Large intestine (tissue), 3 donors: ENCODE measurements at regions not wholly inside any gene's neighbourhood (a gene's known extent, or its start where the extent isn't known, plus 50 kb on each side); places are given as distances from the start of the nearest gene placed in this dataset.

Experiments used
- DNase-seq, 2 donors: peaks; one replicate each; pipeline versions ENCODE4 v3.0.0 to v3.0.0-alpha.2; 2013
- H3K27ac ChIP-seq: one replicate; pipeline ENCODE4 v1.5.1; 2013; ENCODE audit warnings: low read length
- H3K27me3 ChIP-seq: 2 replicates; pipeline ENCODE4 v1.6.1; 2013; ENCODE audit warnings: low read length; ENCODE audit not compliant: control insufficient read depth, insufficient read depth
- H3K36me3 ChIP-seq: 2 replicates; pipeline ENCODE4 v1.6.1; 2013; ENCODE audit warnings: low read length; ENCODE audit not compliant: control insufficient read depth, insufficient read depth
- H3K4me1 ChIP-seq: one replicate; pipeline ENCODE4 v1.6.1; 2013; ENCODE audit warnings: low read length; ENCODE audit not compliant: control insufficient read depth, insufficient read depth
- H3K4me3 ChIP-seq: one replicate; pipeline ENCODE4 v1.5.1; 2013; ENCODE audit warnings: low read length
- H3K9me3 ChIP-seq: one replicate; pipeline ENCODE4 v1.6.1; 2013; ENCODE audit warnings: mild to moderate bottlenecking, low read depth, low read length, moderate library complexity; ENCODE audit not compliant: control insufficient read depth
- WGBS: methylation state at CpG from one replicate; pipeline ENCODE4 v1.1.5; 2013; ENCODE audit warnings: low lambda C conversion rate; ENCODE audit not compliant: insufficient coverage; 5-methylcytosine and 5-hydroxymethylcytosine counted together

GRCh38 chr4:19803406-19803805, 448.3 kb upstream of the SLIT2 start:
- no peak for DNase-seq
- Histone ChIP-seq H3K9me3 (no peaks in the 10 kb centered on the region), H3K27me3 (no peaks in the 10 kb centered on the region), H3K4me3 (no peak overlapping the region), H3K27ac (no peak overlapping the region), H3K36me3 (no peaks in the 10 kb centered on the region), H3K4me1 (no peaks in the 10 kb centered on the region)
- WGBS: no CpG with 5 or more reads among the region's 2 CpGs

GRCh38 chr4:19793831-19794230, 457.9 kb upstream of the SLIT2 start:
- Histone ChIP-seq H3K27me3 (no peaks in the 10 kb centered on the region), H3K9me3 (no peaks in the 10 kb centered on the region), H3K27ac (no peak overlapping the region), H3K4me1 (no peaks in the 10 kb centered on the region), H3K4me3 (no peak overlapping the region), H3K36me3 (no peaks in the 10 kb centered on the region)
- no peak for DNase-seq

- Histone ChIP-seq H3K4me3 (no peak overlapping the region), H3K9me3 (no peaks in the 10 kb centered on the region), H3K4me1 (no peaks in the 10 kb centered on the region), H3K36me3 (no peaks in the 10 kb centered on the region), H3K27me3 (no peaks in the 10 kb centered on the region), H3K27ac (no peak overlapping the region)
- WGBS: 80% methylated on average over 2 of the region's 5 CpGs
- no peak for DNase-seq
Measured at GRCh38 chr4:19791422-19792123, 460.1 kb upstream of the SLIT2 start.

GRCh38 chr4:19786616-19787015, 465.1 kb upstream of the SLIT2 start:
- H3K36me3 ChIP-seq: no peaks in the 10 kb centered on the region
- H3K27ac ChIP-seq: no peak overlapping the region
- H3K4me1 ChIP-seq: no peaks in the 10 kb centered on the region
- no peaks in the 10 kb centered on the region for H3K9me3 ChIP-seq
- no peaks in the 10 kb centered on the region for H3K27me3 ChIP-seq
- 86% methylated on average over 1 of the region's 1 CpG for WGBS
- DNase-seq: no peak
- H3K4me3 ChIP-seq: no peak overlapping the region

- no peak overlapping the region for H3K27ac ChIP-seq
- no CpG with 5 or more reads among the region's 4 CpGs for WGBS
- no peaks in the 10 kb centered on the region for H3K4me1 ChIP-seq
- no peaks in the 10 kb centered on the region for H3K9me3 ChIP-seq
- H3K4me3 ChIP-seq: no peak overlapping the region
- no peak for DNase-seq
- H3K36me3 ChIP-seq: no peaks in the 10 kb centered on the region
- no peaks in the 10 kb centered on the region for H3K27me3 ChIP-seq
Measured at GRCh38 chr4:19783667-19784223, 468.0 kb upstream of the SLIT2 start.

- 94% methylated on average over 2 of the region's 3 CpGs for WGBS
- Histone ChIP-seq H3K4me1 (no peaks in the 10 kb centered on the region), H3K4me3 (no peak overlapping the region), H3K27ac (no peak overlapping the region), H3K36me3 (no peaks in the 10 kb centered on the region), H3K9me3 (no peaks in the 10 kb centered on the region), H3K27me3 (no peaks in the 10 kb centered on the region)
- no peak for DNase-seq
Measured at GRCh38 chr4:19780871-19781270, 470.8 kb upstream of the SLIT2 start.

GRCh38 chr4:19776929-19777328, 474.8 kb upstream of the SLIT2 start:
- Histone ChIP-seq H3K27ac (no peak overlapping the region), H3K4me1 (no peaks in the 10 kb centered on the region), H3K27me3 (no peaks in the 10 kb centered on the region), H3K9me3 (no peaks in the 10 kb centered on the region), H3K36me3 (no peaks in the 10 kb centered on the region), H3K4me3 (no peak overlapping the region)
- no peak for DNase-seq

GRCh38 chr4:19776021-19776459, 475.7 kb upstream of the SLIT2 start:
- no CpG with 5 or more reads among the region's 10 CpGs for WGBS
- Histone ChIP-seq H3K27ac (no peak overlapping the region), H3K27me3 (no peaks in the 10 kb centered on the region), H3K36me3 (no peaks in the 10 kb centered on the region), H3K4me1 (no peaks in the 10 kb centered on the region), H3K4me3 (no peak overlapping the region), H3K9me3 (no peaks in the 10 kb centered on the region)
- no peak for DNase-seq

- no CpG with 5 or more reads among the region's 2 CpGs for WGBS
- no peaks in the 10 kb centered on the region for H3K36me3 ChIP-seq
- H3K4me1 ChIP-seq: no peaks in the 10 kb centered on the region
- H3K4me3 ChIP-seq: no peak overlapping the region
- no peaks in the 10 kb centered on the region for H3K9me3 ChIP-seq
- DNase-seq: no peak
- no peaks in the 10 kb centered on the region for H3K27me3 ChIP-seq
- H3K27ac ChIP-seq: no peak overlapping the region
Measured at GRCh38 chr4:19774690-19775256, 476.9 kb upstream of the SLIT2 start.

GRCh38 chr4:19772581-19772980, 479.1 kb upstream of the SLIT2 start:
- no peaks in the 10 kb centered on the region for H3K36me3 ChIP-seq
- no peak for DNase-seq
- H3K4me1 ChIP-seq: no peaks in the 10 kb centered on the region
- WGBS: no CpG with 5 or more reads among the region's 1 CpG
- no peaks in the 10 kb centered on the region for H3K27me3 ChIP-seq
- H3K4me3 ChIP-seq: no peak overlapping the region
- H3K27ac ChIP-seq: no peak overlapping the region
- H3K9me3 ChIP-seq: no peaks in the 10 kb centered on the region

- H3K27ac ChIP-seq: no peak overlapping the region
- H3K9me3 ChIP-seq: no peaks in the 10 kb centered on the region
- H3K4me3 ChIP-seq: no peak overlapping the region
- no peak for DNase-seq
- H3K27me3 ChIP-seq: no peaks in the 10 kb centered on the region
- no peaks in the 10 kb centered on the region for H3K4me1 ChIP-seq
- no peaks in the 10 kb centered on the region for H3K36me3 ChIP-seq
- 71% methylated on average over 1 of the region's 2 CpGs for WGBS
Measured at GRCh38 chr4:19756661-19757060, 495.0 kb upstream of the SLIT2 start.
